HG03469 (cell line): ENCODE measurements at regions not wholly inside any gene's neighbourhood (a gene's known extent, or its start where the extent isn't known, plus 50 kb on each side); places are given as distances from the start of the nearest gene placed in this dataset.

Source experiments
- ATAC-seq: cut with Tn5 transposase; IDR thresholded peaks from one replicate; pipeline ENCODE4 v1.9.1; 2021; ENCODE audit warnings: mild to moderate bottlenecking, moderate library complexity, moderate number of reproducible peaks; ENCODE audit not compliant: unreplicated experiment

DNA sequence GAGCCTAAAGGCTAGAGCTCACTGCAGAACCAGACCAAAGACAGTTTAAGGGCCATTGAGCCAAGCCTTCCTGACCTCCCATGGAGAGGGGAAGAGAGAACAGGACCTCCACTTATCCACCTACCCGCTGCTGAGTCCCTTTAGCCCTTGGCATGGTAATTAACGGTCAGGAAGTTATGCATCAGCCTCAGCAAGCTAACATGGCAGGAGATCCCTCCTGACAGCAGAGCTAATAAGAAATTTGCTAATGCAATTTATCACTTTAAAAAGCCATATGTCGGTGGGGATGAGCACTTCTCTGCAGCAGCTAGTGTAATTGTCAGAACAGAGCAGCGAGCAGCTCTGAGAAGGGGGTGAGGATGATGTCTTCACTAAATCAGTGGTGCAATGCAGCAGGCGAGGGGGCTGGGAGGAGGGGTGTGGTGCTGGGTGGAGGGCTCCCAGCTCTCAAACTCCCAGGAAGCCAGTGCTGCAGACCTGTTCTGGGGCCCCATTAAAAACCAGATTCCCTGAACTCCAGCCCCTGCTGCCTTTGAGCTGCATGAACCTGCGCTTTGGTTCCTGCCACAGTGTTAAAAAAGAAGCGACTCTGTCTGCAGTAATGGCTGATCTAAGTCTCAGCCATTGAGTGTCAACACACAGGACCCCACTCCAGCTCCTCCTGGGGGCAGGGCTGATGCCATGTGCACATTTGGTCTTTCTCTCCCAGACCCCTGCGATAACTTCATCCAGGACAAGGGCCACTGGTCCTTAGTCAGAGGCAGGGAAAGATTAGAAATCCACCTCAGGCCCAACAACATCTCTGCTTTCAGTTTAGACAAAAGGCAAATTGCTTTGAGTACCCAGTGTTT lies 63.0 kb upstream of the CALM2 start:
- ATAC-seq = no peak

DNA sequence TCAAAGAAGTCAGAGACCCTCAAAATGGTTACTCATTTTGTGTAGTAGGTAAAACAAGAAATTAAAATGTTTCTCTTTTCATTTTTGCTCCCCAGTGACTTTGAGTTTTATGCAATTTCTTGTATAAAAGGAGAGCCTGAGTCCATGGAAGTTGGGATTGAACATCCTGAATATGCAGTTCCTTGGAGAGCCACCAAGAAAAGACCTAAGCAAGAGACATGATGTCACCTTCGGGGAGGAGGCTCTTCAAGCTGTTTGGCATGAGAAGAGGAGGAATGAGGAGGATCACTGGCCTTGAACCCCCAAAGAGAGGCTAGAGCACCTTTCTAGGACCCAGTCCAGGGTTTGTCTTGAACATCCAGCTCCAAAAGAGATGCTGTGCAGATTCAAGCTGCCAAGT lies 62.3 kb upstream of the CALM2 start:
- no peak for ATAC-seq

DNA sequence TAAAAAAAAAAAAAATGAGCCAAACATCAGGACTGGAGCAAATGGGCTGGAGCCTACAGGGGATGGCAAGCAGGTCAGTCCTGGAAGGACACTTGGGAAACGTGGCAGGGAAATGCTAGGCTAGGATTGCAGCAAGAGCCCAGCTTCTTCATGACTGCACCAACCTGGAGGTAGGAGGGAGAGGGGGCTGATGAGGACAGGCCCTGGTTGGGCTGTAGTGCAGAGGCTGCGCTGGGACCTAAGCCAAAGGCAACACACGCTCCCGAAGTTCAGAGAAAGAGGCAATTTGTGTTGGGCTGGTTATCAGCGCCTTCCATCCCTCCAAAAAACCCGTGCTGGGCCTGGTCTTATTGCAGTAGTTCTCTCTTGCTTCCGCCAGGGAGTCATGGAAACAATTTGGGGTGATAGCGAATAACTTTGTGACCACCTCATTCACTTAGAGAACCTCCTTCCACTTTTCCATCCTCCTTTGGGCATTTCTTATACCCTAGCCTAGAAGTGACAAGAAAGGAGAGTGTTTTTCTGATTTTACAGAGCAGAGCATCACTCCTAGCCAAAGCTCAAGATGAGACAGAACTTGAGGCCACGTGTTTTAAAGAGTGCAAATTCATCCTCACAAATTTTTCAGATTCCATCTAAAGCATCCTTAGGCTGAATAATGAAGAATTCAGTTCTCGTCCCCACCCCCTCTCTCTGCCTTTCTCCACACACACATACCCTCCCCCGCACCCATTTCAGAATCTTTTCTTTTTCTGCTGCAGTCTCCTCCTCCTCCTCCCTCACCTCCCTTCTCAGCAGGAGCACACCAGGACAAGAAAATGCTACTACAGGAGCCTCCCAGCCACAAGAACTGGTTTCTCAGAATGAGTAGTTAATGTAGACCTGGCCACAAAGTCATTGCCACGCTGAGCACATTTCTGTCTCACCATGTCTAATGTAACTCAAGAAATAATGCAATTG lies 61.3 kb upstream of the CALM2 start:
- no peak for ATAC-seq

DNA sequence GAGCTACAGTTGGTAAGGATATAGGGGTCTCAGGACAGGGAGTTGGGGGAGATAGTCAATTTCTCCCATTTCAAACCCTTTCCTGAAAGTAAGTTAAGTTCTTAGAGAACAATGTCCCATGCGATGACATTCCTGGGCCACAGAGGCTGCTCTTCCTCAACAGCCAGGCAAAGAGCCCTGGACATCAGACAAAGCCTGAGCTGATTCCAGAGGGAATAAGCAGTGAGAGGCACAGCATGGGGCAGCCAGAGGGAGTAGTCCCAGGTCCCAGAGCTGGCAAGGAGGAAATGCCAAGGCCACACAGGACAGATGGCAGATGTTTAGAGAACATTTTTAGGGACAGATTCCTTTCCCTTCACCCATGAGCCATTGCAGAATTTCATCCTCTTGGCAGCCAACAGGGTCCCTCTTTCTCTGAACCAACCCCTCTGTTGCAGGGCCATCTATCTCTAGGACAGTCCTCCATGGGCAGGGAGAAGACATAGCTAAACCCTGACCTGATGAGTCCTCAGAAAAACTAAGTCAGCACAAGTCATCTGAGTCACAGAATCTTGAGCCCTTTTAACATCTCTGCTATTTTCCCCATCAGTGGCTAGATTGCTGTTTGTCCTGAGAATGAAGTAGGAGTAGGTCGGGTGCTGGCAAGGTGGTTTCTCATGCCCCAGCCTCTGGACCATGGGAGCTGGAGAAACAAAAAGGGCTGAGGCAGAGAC lies 60.3 kb upstream of the CALM2 start:
- ATAC-seq = no peak

DNA sequence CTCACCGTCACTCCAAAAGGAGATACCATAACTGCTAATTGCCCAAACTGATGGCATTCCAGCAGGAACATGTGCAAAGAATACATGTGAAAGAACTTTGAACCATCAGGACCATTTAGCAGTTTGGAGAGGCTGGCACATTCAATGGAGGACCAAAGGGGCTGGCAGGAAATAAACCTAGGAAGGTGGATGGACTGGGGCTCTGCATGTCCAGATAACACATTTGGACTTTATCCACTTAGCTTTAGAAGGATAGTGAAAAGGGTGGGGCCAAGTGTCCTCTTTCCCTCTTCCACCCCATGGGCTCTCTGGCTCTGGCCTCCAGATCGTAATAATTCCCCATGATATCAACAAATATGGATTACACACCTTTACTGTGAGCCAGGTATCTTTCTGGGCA lies 58.8 kb upstream of the CALM2 start:
- ATAC-seq = no peak

DNA sequence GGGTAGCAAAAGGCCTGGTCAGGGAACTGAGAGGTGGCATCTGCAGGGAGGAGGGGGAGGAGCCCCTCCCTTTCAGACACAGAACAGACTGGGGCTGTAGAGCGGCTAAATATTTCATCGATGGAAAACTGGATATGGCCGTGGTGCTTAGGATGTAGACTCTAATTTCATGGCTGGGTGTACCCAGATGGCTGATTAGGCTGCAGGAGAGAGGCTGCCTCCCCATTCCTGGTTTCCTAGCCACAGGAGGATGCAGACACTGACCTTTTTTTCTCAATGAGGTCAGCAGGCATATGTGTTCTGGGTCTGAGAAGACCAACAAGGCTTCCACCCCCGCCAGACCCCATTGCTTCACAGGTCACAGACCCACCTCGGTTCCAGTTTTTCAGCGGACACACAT lies 58.1 kb upstream of the CALM2 start:
- no peak for ATAC-seq

DNA sequence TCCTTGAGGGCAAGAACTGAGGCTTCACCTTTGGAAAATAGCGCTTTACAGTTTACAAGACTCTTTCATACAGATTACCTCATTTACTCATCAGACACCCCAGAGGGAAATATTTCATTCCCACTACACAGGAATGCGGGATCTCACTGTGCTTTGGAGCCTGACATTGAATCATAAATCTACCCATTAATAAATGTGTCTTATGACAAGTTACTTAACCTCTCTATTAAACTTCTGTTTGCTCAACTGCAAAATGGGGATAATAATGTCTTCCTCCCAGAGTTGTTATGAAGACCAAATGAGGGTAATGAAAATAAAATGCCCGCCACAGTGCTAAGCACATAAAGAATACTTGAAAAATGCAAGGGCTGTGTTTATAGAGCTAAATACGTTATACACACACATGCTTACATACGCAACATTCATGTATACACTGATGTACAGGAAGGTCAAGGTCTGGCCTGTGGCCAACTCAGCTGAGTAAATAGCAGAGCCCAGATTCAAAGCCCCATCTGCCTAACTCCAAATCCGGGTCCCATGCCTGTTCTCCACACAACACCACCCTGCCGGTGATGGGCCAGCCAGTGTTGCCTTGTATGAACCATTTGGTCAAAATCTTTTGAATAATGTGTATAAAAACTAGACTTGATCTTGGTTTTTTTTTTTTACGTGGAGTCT lies 56.6 kb upstream of the CALM2 start:
- no peak for ATAC-seq

DNA sequence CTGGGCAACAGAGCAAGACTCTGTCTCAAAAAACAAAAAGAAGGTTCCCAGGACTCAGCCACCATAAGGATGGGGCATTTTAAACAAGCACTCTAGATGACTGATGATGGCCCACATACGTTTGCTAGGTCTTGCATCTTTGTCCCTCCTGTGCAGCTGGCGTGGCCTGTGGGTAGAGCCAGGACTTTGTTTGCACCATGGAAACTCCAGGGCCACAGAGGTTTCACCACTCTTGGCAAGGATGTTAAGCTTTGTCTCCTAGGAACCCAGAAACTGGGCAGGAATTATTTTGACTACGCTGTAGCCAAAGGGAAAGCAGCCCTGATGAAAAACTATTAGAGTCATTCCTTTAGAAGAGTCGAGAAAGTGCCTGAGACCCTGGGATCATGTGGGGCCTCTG lies 54.1 kb upstream of the CALM2 start:
- ATAC-seq = no peak

DNA sequence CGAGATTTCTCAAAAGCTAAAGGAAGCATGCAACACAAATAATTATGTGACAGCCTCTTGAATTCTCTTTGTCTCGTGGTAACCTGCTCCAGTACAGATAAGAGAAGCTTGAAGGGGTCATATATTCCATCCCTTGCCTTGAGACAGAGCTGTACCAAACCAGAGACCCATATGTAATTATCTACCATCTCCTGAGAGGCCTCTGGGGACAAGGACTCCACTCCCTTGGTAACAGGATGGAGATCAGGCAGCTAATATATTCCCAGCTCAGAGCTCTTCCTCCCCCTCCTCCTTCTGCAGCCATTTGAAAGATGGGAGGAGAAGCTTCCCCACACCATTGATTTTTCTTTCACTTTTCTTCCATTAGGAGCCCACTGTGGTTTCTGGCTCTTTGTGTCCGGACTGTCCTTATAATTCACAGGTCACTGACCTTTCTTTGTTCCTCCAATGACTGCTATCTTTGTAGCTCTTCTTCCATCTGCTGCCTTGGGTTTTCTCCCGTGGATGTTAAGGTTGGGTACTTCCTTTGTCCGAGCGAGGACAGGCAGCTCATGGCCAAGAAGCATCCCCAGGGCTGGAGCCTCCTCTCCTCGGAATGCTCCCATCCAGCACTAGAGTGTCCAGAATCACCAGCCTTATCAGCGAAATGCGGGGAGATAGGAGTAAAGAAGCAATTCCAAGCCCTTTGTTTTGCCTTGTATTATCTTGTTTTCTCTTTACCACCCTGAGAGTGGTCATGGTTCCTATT lies 51.4 kb upstream of the CALM2 start:
- no peak for ATAC-seq

DNA sequence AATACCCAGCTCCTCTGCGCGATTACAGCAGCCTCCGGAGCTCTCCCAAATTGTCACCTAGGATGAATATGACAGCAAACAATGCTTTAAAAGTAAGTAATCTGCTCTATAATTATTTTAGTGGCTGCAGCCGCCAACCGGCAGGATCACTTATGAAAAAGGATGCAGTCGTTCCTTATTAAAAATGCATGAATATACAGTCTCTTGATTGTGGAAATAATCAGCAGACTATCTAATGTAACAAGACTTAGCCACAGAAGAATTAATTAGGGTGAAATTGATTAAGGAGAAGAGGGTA lies 50.6 kb upstream of the CALM2 start:
- no peak for ATAC-seq

DNA sequence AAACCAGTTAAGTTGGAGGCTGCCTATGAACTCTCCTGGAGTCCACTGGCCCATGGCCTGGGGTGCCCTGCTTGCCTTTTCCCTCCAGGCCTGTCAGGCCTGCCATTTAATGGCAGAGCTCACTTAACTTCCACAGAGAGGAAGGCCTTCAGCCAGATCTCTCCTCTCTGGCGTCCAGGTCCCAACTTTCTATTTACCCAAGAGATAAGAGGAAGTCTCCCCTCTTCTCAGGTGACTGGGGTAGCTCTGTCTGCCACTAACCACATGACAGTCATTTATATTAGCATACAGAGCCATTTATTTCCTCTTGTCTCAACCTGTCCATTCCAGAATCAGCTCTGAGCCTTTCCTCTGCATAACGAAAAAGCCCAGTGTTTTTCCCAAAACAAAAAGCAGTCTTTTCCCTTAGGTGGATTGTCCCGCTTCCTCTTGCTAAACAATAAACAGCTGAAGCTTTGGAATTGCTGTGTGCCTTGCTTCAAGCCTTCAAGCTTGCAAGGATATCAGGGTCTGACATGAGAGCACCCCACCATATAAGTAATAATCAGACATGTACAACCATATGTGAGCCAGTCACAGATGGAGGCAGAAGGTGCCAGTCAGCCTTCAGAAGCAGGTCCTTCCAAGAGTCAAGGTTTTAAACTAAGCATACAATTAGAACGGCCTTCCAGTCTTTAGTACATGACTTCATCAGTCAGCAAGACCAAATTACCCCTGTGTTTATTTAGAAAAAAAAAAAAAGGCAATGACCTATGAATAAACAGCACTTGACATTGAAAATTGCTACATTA lies 50.0 kb upstream of the CALM2 start:
- ATAC-seq = no peak
